HPDE6-E6E7 (cell line): ENCODE measurements at regions not wholly inside any gene's neighbourhood (a gene's known extent, or its start where the extent isn't known, plus 50 kb on each side); places are given as distances from the start of the nearest gene placed in this dataset.
"Not testable (repeated sequence)": the region's sequence is repeated elsewhere in the genome, so short reads cannot be mapped to it uniquely, and the experiment has no call there.

Source experiments
- DNase-seq: peaks from one replicate; pipeline ENCODE4 v3.0.0; 2011; ENCODE audit warnings: missing footprints; ENCODE audit errors: extremely low spot score

DNA sequence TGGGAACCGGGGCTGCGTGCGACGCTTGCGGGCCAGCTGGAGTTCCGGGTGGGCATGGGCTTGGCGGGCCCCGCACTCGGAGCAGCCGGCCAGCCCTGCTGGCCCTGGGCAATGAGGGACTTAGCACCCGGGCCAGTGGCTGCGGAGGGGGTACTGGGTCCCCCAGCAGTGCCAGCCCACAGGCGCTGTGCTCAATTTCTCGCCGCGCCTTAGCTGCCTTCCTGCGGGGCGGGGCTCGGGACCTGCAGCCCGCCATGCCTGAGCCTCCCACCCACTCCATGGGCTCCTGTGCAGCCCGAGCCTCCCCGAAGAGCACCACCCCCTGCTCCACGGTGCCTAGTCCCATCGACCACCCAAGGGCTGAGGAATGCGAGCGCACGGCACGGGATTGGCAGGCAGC, 63.8 kb downstream of the PLXNA1 start:
- DNase-seq: not testable (repeated sequence)

DNA sequence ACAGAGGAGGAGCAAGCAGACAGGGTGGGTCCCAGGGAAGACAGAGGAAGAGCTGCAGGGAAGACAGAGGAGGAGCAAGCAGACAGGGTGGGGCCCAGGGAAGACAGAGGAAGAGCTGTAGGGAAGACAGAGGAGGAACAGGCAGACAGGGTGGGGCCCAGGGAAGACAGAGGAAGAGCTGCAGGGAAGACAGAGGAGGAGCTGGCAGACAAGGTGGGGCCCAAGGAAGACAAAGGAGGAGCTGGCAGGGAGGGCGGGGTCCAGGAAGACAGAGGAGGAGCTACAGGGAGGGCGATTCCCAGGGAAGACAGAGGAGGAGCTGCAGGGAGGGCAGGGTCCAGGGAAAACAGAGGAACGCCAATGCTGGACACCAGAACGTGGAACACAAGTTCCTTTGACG, 66.5 kb downstream of the PLXNA1 start:
- DNase-seq: no peak

DNA sequence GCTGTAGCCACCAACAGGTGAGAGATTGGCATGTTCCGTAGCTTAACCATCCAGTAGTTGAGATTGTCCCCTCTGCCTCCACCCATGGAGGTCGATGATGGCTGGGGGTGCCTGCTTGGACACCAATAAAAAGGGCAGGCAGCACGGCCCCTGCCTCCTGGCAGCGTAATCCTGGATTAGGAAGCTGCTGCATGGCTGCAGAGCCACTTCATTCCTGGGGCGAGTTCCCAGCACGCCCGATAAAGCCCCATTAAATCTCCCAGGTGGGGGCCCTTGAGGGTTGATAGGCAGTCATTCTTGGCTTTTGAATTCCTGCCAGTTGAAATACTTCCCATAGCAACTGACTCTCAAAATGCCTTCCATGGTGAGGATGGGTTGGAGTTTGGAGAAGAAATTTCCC, 67.8 kb downstream of the PLXNA1 start:
- no peak for DNase-seq

DNA sequence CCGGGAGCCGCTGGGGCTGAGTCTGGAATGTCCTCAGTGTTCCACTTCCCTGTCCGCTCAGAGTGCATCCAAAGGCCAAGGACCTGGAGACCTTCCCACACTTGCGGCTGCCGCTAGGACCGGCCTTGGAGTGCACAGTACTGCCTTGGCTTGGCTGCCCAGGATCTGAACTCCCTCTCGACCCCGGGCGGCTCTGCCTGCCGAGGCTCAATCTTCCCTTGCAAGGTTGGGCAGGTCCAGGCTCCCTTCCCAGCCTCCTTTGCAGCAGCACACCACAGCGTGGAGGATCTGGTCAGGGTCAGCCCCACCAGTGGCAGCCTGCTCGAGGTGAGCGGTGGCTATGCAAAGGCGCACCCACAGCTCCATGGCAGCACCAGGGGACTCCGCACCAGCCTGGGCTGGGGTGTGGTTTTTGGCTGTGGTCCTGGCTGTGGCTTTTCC, 69.2 kb downstream of the PLXNA1 start:
- no peak for DNase-seq

DNA sequence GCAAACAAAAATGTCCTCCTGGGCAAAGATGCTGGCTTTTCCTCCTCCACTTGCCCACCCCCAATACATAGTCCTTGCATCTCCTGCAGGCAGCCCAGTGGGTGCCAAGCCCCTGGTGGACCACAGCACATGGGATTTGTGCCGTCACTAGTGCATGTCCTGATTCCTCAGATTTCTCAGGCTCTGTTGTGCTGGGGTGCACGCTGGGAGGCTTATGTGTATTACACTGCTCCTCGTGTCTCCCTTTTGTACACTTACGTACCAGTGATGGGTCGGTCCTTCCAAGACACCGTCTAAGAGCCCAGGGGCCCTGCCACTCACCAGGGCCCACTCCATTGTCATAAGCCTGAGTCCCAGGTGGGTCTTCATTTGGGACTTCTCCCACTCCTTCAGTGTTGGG, 70.1 kb downstream of the PLXNA1 start:
- DNase-seq: no peak

DNA sequence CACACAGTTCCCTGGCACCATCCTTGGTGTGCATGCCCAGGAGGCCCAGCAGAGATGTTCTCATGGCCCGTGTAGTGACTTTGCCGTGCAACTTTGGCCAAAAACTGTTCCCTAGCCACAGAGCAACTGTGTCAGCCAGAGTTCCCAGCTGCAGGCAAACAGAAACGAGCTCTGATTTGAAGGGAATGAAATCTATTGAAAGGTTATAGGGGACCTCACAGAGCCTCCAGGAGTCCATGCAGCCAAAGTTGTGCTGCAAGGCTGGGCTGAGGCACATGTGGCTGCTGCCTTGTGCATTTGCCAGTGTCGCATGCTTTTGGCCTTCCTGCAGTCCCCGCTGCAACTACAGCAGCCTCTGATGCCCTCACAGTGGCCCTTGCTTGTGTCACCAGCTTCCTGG, 70.5 kb downstream of the PLXNA1 start:
- no peak for DNase-seq

DNA sequence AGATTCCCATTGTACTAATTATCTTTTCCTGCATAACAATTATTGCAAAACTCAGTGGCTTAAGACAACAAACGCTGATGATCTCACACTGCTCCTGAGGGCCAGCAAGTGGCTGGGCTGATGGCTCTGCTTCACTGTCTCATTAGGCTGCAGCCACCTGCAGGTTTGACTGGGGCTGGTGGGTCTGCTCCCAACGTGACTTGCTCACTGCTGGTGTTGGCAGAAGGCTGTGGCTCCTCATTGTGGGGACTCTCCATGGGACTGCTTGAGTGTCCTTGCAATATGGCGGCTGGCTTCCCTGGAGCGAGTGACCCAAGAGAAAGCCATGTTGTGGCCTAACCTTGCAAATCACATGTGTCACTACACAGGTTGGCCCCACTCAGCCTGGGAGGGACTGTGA, 71.1 kb downstream of the PLXNA1 start:
- no peak for DNase-seq

DNA sequence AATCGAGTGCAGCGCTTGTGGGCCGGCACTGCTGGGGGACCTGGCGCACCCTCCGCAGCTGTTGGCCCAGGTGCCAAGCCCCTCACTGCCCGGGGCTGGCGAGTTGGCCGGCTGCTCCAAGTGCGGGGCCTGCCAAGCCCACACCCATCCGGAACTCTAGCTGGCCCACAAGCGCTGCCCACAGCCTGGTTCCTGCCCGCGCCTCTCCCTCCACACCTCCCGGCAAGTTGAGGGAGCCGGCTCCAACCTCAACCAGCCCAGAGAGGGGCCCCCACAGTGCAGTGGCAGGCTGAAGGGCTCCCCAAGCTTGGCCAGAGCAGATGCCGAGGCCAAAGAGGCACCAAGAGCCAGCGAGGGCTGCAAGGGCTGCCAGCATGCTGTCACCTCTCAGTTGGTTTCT, 73.4 kb downstream of the PLXNA1 start:
- DNase-seq: no peak

DNA sequence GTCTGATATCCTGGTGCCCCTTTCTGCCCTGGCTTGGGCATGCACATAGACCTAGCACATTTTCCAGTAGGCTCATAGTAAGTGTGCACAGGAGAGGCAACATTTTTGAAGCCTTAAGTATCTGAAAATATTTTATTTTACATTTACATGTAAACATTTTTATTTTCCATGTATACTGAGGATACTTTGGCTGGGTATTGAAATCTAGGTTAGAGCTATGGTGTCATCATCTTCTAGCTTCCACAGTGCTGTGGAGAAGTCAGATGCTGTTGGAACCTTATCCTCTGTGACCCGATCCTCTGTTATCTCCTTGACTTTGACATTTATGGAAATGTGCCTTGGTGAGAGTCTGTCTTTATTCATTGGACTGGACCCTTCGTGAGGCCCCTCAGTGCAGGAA, 74.1 kb downstream of the PLXNA1 start:
- no peak for DNase-seq

DNA sequence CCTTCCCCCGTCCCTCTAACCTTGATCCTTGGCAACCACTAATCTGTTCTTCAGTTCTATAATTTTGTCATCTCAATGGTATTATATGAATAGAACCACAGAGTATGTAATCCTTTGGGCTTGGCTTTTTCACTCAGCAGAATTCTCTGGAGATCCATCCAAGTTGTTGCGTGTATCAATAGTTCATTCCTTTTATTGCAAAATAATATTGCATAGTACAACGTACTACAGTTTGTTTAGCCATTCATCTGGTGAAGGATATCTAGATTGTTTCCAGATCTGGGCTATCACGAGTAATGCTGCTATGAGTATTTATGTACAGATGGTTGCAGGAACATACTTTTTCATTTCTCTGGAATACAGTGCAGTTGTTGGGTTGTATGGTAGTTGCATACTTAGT, 76.2 kb downstream of the PLXNA1 start:
- no peak for DNase-seq

DNA sequence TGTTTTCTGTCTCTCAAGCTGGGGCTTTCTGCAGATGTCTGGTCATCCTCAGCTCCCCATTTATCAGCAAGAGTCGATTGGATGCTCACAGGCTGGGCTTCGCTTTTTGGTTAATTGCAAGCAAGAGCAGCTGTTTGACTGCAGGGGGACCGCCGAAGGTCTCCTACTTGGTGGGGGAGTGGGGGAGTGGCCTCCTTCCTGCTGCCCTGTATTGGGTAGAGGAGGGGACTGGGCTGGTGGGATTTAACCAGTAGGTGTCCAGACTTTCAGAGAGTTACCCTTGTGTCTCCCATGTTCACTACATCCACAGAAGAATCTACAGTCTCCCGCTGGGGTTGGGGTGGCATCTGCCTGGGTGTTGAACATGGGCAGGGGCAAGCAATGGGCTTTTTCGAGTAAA, 78.7 kb downstream of the PLXNA1 start:
- no peak for DNase-seq

DNA sequence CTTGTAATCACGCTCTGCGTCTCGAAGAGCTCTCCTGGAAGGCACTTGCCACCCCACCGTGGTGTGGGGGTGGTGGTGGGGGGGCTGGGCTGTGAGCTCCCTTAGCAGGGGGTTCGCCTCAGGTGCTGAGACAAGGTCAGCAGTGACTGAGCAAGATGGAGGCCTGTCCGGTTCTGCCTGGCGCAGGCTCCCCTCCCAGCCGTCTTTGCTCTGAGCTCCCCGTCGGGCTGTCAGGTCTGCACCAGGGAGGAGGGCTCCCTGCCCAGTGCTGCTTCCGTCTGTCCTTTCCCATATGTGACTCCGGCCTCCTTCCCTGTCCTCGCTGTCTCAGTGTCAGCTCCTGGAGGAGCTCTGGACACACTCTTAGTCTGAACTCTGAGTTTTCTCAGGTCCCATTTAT, 80.0 kb downstream of the PLXNA1 start:
- no peak for DNase-seq

DNA sequence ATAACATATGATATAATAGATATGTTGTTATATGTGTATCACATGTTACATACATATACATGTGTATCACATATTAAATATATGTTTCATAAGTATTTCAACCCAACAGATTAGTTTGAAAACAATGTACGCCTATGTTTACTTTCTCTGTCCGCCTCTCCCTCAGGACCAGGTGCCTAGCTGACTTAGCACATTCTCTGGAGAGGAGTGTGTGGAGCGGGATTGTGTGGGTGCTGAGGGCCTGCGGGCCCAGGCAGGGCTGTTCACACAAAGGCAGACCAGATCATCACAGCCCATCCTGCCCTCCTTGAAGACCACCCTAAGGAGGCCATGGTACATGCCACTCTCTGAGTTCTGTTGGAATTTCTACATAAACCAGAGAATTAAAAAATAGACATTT, 81.0 kb downstream of the PLXNA1 start:
- DNase-seq: no peak

DNA sequence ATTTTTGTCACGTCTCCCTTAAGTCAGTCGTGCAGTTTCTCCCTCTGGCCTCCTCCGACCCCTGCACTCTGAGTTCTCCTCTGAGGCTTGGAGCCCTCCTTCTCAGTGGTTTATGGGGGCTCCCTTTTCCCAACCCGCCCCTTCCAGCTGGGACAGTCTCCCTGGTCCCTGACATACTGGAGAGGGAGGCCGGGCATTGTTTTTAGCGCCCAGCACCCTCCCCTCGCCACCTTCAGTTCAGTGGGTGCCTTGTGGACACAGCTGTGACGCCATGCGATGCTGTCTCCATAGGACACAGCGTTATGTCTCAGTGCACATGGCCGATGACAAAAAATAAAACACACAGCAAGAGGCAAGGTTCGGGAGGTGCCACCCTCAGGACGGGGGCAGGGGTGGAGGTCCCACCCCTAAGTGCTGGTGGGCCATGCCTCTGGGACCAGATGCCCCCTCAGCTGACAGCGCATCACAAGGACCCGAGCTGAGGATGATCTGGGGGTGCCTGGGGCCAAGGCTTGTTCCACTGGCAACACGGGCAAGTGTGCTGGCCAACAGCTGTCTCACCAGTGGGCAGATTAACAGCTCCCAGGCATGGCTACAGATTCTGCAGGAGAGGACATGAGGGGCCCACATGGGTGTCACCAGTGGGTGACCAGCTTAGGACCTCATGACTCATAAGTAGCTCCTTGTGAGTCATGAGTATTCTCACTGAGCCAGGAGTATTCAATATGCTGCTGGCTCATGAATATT, 81.6 kb downstream of the PLXNA1 start:
- DNase-seq: peak; percentile 38

DNA sequence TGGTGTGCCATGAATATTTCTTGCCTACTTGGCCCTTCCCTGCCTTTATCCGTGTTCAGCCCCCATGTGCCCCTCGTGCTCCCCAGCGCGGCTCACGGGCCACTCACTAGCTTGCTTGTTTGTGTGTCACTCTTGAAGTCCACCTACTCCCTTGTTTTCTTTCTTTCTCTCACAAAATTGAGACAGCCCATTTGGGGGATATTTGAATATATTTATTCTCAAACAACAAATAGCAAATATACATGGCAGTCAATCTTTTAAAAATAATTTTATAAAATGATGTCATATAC, 82.2 kb downstream of the PLXNA1 start:
- no peak for DNase-seq

DNA sequence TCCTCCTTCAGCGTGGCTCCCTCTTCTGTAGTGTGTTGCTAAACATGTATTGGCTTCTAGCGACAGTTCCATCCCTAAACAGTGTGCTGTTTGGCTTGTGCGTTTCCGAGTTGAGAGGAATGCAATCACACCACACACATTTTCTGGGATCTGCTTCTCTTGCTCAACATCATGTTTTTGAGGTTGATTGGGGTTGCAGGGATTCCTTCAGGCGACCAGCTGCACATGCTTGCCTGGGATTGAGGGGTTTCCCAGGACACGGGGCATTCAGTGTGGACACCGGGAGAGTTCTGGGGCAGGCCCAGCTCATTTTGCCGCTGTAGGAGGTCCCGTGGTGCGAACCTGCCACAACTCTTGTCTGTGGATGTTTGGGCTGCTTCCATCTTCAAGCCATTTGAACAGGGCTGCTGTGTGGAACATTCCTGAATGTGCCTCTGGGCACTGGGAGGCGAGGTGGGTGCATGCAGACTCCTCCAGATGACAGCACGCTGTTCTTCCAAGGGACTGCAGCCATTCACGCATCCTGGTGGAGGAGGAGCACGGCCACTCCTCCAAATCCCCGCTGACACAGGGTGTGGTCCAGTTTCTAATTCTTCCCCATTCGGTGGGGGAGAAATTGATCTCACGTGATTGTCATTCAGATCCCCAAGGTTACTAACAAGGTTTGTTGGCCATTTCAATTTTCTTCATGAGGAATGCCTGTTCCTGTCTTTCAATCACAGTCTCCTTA, 82.8 kb downstream of the PLXNA1 start:
- no peak for DNase-seq

DNA sequence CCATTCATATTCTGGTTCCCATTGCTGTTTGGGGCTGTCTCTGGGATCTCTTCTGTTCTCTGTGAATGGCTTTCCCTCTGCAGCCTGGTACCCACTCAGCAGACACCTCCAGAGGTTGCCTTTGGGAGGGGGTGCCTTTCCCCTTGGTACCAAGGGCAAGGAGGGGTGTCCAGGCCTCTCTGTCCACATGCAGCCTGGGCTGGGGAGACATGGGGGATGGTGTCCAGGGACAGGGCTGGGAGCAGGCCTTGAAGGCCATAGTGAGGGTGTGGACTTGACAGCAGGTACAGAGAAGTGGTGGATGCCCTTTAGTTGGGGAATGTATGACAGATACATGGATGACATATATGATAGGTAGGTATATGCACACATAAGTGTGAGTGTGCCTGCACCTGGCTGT, 83.7 kb downstream of the PLXNA1 start:
- DNase-seq: no peak

DNA sequence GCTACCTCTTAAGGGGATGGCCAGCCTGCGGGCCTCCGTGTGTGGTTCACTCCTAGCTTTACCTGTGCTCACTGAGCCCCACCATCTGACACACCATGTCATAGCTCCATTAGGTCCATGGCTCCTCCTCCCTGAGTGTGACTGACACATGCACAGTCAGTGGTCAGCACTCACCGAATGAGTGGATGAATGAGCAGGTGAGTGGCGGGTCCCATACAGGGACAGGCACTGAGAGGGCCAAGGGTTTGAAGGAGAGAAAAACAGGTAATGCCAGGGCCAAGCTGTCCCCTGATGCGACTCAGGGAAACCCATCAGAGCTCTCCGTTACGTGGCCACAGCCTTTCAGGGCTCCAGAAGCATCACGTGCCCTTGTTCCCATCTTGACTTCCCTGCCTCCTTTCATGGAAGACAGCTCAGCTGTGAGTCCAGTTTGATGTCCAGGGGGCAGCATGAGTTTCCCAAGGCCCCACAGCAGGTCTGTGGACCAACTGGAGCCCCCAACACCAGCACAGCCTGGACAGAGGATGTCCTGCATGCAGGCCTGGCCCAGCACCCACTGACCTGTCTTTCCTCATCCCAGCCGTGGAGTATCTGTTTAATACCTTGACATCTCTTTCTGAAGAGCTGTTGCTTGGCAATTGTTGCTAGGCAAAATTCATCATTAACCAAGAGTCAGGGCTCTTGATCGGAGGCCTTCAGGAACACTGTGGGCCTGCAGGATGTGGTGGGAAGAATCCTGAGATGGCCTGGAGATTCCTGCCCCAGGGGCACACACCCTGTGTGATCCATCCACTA, 84.4 kb downstream of the PLXNA1 start:
- DNase-seq: no peak

DNA sequence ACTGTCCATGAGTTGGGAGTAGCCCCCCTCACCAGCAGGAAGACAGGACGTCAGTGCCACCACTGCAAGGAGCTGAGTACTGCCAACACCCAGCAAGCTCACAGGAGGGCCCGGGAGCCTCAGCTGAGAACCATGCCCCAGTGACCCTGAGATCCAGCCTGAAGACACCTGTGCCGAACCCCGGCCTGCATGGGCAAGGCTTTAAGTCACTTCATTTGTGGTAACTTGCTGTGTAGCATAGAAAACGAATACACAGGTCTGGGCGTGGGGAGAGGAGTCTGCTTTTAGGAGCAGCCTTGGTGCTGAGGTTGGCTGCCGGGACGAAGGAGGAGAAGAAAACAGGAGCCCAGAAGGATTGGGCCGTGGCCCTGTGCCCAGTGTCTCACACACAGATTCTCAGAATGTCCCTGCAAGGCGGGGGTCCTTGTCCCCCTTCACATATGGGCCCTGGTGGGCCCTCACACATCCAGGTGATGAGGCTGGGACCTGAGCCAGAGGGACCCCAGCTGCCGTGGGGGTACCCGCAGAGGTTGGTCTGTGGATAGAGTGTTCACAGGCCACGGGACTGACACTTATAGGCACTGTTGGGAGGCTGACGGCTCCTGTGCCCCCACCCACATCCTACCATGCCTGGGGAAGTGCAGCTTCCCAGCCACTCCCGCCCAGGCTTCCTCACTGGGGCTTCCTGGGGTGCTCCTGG, 85.3 kb downstream of the PLXNA1 start:
- DNase-seq: no peak

DNA sequence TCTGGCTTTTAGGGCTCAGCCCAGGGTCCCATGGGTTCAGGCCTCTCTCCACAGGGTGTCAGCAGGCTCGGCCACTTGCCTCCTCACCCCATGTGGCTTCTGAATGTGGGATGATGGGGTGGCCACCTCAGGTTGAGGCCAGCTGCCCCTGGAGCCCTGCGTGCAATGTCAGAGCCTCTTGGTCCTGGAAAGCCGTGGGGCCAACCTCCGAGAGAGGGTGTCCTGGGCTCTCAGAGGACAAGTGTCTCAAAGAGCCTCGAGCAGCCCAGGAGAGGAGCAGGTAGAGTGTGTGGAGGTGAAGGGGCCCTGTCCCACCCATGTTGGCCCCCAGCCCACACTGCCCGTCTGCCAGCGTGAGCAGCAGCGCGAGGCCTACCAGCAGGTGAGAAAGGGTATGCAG, 86.0 kb downstream of the PLXNA1 start:
- DNase-seq: no peak

DNA sequence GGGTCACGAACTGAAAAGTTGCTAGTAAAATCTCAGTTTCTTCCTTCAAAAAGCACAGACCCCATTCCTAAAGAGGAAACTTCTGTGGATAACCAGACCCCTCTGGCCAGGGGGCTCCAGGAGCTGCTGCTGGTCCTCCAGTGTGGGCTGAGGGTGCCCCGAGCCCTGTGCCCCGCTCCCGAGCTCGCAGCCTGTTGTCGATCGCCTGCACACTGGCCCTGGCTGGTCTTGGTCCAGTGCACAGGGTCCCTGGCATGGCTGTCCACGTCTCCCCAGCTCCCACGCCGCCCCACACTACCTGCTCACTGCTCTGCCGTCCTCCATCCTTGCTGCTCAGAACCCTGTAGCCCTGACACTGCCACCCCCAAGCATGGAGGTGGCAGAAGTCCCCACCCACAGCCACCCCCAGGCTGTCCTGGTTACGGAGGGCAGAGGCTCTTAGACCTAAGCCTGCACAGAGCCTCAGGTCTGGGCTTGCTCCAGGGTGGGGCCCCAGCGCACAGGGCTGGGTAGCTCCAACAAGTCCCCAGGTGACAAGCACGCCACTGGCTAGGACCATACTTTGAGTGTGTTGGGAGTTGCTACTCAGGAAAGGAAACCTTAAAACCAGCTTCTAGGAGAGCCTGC, 87.0 kb downstream of the PLXNA1 start:
- peak; percentile 22 for DNase-seq

DNA sequence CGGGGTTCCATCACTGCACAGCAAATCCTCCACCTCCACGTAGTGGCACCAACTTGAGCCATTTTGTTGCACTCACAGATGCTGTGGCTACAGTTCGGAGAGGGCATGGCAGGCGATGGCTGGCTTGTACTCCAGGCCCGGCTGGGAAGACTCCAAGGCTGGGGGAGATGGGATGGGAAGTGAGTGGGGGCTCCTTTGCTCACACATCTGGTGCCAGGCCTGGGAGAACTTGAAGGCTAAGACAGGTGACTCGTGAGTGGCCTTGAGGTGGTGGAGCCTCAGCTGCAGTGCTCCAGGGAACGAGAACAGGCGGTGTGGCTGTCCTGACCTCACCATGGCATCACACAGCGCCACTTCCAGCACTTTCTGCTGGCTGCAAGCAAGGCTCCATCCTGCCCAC, 87.9 kb downstream of the PLXNA1 start:
- no peak for DNase-seq
